Tibial artery (tissue), 4 donors: ENCODE measurements at regions not wholly inside any gene's neighbourhood (a gene's known extent, or its start where the extent isn't known, plus 50 kb on each side); places are given as distances from the start of the nearest gene placed in this dataset.
"Not testable (repeated sequence)": the region's sequence is repeated elsewhere in the genome, so short reads cannot be mapped to it uniquely, and the experiment has no call there.

Source experiments
- DNase-seq, 2 donors: peaks; one replicate each; pipeline ENCODE4 v3.0.0-alpha.2; 2019
- H3K27ac ChIP-seq, 2 donors: fragments of 200-600 bp; sonication (generic) in 1 of 2; 1 replicate in 1 of 2; 2 replicates in 1 of 2; pipeline ENCODE4 v1.5.1; 2018 to 2019; ENCODE audit warnings: mild to moderate bottlenecking in 1 of 2
- H3K27me3 ChIP-seq, 2 donors: fragments of 200-600 bp; sonication (generic) in 1 of 2; one replicate each; pipeline versions ENCODE4 v1.5.1 to v1.6.0; 2016 to 2019
- H3K36me3 ChIP-seq, 3 donors: fragments of 200-600 bp; sonication (generic) in 2 of 3; one replicate each; pipeline ENCODE4 v1.5.1; 2016 to 2019; ENCODE audit warnings: mild to moderate bottlenecking in 2 of 3
- H3K4me1 ChIP-seq, 4 donors: fragments of 200-600 bp; sonication (generic) in 2 of 4; 1 replicate in 3 of 4; 2 replicates in 1 of 4; pipeline ENCODE4 v1.5.1; 2016 to 2019
- H3K4me3 ChIP-seq, 2 donors: fragments of 200-600 bp; sonication (generic) in 1 of 2; 1 replicate in 1 of 2; 2 replicates in 1 of 2; pipeline ENCODE4 v1.5.1; 2018 to 2019; ENCODE audit warnings: mild to moderate bottlenecking in 2 of 2
- H3K9me3 ChIP-seq, 3 donors: fragments of 200-600 bp; sonication (generic) in 1 of 3; one replicate each; pipeline ENCODE4 v1.5.1; 2016 to 2019
- intact Hi-C: fragments of 100-400 bp; cut with DNase I; formaldehyde crosslinking; loops from one replicate; pipeline ENCODE4 v1.15.0; 2023; ENCODE audit warnings: low total_unique reads
- TF ChIP-seq, protein P1 (sequence below), 2 experiments: fragments of 200-600 bp in 1 of 2; fragments of 450-650 bp in 1 of 2; IDR thresholded peaks; one replicate each; pipeline ENCODE4 v1.5.1; 2017 to 2019; ENCODE audit warnings: antibody characterized with exemption in 2 of 2, mild to moderate bottlenecking in 1 of 2, moderate library complexity in 1 of 2

DNA sequence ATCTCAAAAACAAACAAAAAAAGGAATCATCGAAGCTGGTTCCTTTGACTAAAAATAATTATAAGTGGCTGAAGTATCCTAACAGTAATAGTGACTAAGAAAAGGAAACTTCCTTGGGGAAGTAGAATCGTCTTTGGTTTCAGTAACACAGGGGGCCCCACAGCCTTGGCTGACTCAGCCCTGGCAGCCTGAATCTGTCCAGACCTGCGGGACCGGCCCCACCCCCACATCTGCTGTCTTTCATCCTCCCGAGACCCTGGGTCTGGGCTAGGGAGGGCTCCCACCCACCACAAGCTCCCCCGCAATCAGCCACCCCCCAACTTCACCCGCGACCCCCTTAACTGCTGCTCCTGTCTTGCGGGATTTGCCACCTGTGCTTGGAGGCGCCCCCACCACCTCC, 1452.6 kb upstream of the ACVR2A start:
- Histone ChIP-seq H3K36me3 (no peaks in the 10 kb centered on the region), H3K27me3 (no peaks in the 10 kb centered on the region), H3K4me3 (no peak overlapping the region), H3K27ac (no peak overlapping the region), H3K4me1 (no peaks in the 10 kb centered on the region), H3K9me3 (no peaks in the 10 kb centered on the region)
- no peak for DNase-seq
- intact Hi-C loops: no loop called here
- TF ChIP-seq, protein P1, sequence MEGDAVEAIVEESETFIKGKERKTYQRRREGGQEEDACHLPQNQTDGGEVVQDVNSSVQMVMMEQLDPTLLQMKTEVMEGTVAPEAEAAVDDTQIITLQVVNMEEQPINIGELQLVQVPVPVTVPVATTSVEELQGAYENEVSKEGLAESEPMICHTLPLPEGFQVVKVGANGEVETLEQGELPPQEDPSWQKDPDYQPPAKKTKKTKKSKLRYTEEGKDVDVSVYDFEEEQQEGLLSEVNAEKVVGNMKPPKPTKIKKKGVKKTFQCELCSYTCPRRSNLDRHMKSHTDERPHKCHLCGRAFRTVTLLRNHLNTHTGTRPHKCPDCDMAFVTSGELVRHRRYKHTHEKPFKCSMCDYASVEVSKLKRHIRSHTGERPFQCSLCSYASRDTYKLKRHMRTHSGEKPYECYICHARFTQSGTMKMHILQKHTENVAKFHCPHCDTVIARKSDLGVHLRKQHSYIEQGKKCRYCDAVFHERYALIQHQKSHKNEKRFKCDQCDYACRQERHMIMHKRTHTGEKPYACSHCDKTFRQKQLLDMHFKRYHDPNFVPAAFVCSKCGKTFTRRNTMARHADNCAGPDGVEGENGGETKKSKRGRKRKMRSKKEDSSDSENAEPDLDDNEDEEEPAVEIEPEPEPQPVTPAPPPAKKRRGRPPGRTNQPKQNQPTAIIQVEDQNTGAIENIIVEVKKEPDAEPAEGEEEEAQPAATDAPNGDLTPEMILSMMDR (IDR thresholded peaks at IDR 0.05): no peak

DNA sequence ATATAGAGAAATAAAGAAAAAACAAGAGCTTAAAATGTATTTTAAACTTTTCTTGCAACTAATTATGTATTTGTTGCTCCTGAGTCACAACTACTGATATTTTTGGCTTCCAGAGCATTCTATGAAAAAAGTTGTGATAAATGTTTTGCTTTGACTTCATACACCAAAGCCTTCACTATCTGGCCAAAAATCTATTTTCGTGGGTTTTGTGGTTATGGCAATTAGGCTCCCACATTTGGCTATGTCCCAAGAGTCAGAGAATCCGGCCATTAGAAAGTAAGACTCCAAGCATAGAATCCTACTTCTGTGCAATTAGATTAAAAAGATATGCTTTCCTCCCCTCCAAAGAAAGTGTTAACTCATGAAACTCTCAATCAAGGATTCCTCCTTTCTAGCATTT, 1456.1 kb upstream of the ACVR2A start:
- H3K36me3 ChIP-seq: no peaks in the 10 kb centered on the region
- no peak overlapping the region for H3K4me3 ChIP-seq
- H3K27me3 ChIP-seq: no peaks in the 10 kb centered on the region
- TF ChIP-seq, protein P1 (IDR thresholded peaks at IDR 0.05): no peak
- H3K27ac ChIP-seq: no peak overlapping the region
- intact Hi-C loops: no loop called here
- H3K4me1 ChIP-seq: no peaks in the 10 kb centered on the region
- no peaks in the 10 kb centered on the region for H3K9me3 ChIP-seq
- no peak for DNase-seq

DNA sequence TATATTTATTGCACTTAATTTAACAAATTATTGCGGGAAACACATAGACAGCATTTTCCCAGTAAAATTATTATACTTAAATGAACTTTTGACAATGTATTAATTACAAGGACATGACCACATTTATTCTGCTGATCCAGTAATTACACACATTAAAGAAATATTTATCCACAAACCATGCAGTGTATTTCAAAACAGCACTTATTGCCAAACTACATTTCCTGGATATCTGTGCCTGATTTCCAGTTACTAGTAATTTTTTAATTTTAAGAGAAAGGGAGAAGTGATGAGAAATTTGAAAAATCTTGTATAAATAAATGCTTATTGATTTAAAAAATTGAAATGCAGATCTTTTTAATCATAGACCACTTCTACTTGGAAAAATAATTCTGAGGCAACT, 1458.7 kb upstream of the ACVR2A start:
- no peak for DNase-seq
- Histone ChIP-seq H3K27me3 (no peaks in the 10 kb centered on the region), H3K27ac (no peak overlapping the region), H3K36me3 (no peaks in the 10 kb centered on the region), H3K9me3 (no peaks in the 10 kb centered on the region), H3K4me1 (no peaks in the 10 kb centered on the region), H3K4me3 (no peak overlapping the region)
- TF ChIP-seq, protein P1 (IDR thresholded peaks at IDR 0.05): no peak
- intact Hi-C loops: no loop called here

DNA sequence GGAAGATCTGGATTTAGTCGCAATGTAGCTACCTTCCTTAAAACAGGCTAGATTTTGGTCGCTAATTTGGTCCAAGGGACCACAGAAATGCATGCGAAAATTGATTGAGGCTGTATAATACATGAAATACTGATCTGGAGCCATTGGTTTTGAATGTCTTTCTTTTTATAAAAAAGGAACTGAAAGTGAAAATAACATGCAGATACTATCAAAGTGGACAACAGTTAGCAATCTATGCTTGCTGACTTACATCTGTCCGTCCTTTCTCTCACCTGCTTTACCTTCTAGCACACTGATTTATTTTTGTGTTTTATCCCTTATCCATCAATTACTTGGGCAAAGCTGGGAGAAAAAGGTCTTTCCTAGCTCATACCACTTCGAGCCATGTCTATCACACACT, 1459.8 kb upstream of the ACVR2A start:
- intact Hi-C loops: no loop called here
- Histone ChIP-seq H3K27ac (no peak overlapping the region), H3K9me3 (no peaks in the 10 kb centered on the region)

DNA sequence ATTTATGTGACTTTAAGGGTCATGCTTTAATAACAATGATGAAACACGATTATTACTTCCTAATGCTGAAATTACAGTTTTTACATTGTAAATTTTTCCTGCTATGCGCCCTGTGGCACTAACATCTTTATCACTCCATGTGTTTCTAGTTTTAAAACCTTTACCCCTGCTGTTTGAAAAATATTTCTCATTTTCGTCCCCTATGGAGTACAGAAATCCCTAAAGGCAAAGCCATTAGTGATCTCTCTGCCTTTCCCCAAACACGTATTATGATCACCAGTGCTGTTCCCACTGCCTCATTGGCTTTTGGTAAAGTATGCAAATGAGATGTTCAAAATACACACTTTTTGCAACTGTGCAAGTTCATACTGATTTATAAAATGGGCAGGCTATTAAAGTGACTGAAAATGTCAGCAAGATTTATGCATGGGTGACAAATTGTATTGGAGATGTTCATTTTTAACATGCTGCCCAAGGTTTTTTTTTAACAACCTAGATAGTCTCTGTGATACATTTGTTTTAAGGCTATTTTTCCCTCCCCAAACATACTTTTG, 1468.2 kb upstream of the ACVR2A start:
- Histone ChIP-seq H3K27me3 (no peaks in the 10 kb centered on the region), H3K27ac (no peak overlapping the region), H3K9me3 (peaks cover 0 to 5% (median 0%) of the 10 kb centered on the region in 3 donors), H3K36me3 (no peaks in the 10 kb centered on the region), H3K4me1 (no peaks in the 10 kb centered on the region), H3K4me3 (no peak overlapping the region)
- intact Hi-C loops: no loop called here
- DNase-seq: no peak
- TF ChIP-seq, protein P1 (IDR thresholded peaks at IDR 0.05): no peak

More for the DNA sequence above, 1459.8 kb upstream of the ACVR2A start:
- Histone ChIP-seq H3K4me1 (no peaks in the 10 kb centered on the region), H3K4me3 (no peak overlapping the region), H3K27me3 (no peaks in the 10 kb centered on the region), H3K36me3 (no peaks in the 10 kb centered on the region)
- TF ChIP-seq, protein P1 (IDR thresholded peaks at IDR 0.05): no peak
- DNase-seq: no peak

DNA sequence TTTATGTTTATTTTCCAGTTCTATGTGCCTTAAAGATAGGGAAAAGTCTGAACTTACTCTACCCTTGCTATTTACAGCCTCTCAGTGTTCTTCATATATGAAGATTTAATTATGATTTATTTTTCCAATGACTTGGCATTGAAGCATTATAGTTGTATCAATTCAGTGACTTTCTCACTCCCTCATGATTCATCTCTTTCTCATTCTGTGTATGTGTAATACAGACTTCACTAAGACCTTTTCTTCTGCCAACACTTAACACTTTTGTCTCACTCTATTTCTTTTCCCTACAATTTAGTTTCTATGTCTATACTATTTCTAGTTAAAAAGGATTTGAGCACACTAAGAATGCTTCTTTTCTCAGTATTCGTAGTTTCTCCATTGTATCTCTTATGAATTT, 1470.3 kb upstream of the ACVR2A start:
- intact Hi-C loops: no loop called here
- H3K9me3 ChIP-seq: peaks cover 0 to 5% (median 0%) of the 10 kb centered on the region in 3 donors
- TF ChIP-seq, protein P1 (IDR thresholded peaks at IDR 0.05): no peak
- no peak for DNase-seq
- no peaks in the 10 kb centered on the region for H3K4me1 ChIP-seq
- H3K27ac ChIP-seq: no peak overlapping the region
- H3K27me3 ChIP-seq: no peaks in the 10 kb centered on the region
- no peak overlapping the region for H3K4me3 ChIP-seq
- H3K36me3 ChIP-seq: no peaks in the 10 kb centered on the region

DNA sequence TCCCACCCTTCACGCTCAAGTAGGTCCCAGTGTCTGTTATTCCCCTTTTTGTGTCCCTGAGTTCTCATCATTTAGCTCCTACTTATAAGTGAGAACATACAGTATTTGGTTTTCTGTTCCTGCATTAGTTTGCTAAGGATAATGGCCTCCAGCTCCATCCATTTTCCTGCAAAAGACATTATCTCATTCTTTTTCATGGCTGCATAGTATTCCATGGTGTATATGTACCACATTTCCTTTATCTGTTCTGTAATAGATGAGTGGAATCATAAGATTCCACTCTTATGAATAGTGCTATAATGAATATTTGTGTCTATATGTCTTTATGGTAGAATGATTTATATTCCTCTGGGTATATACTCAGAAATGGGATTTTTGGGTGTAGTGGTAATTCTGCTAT, 1473.5 kb upstream of the ACVR2A start:
- intact Hi-C loops, H3K4me3 ChIP-seq, H3K36me3 ChIP-seq, H3K27ac ChIP-seq, H3K27me3 ChIP-seq, H3K9me3 ChIP-seq, H3K4me1 ChIP-seq, DNase-seq: not testable (repeated sequence)
